ENCODE measurements at regions not wholly inside any gene's neighbourhood (a gene's known extent, or its start where the extent isn't known, plus 50 kb on each side); places are given as distances from the start of the nearest gene placed in this dataset.

GRCh38 chr1:60984062-60984799 is 98.1 kb upstream of the NFIA start:
- H3K9me3 ChIP-seq (ENCODE audit: insufficient read depth in 2 of 2, low read depth in 1 of 2, low read length in 1 of 2), result no peaks in the 10 kb centered on the region
- H3K4ac ChIP-seq (replicated peaks; ENCODE audit: insufficient read length, low read depth, low read length), result no peak overlapping the region
- no peak overlapping the region for H3K4me3 ChIP-seq (ENCODE audit: extremely low read depth in 1 of 4, insufficient read depth in 2 of 4, low read depth in 3 of 4, low read length in 4 of 4)
- H3K79me2 ChIP-seq (ENCODE audit: control insufficient read depth in 1 of 2, insufficient read depth in 2 of 2, low read length in 2 of 2), result no peaks in the 10 kb centered on the region
- no peak overlapping the region for H3K14ac ChIP-seq (ENCODE audit: insufficient read length)
- no peak overlapping the region for H2BK5ac ChIP-seq (ENCODE audit: low read depth, low read length)
- H3K9ac ChIP-seq (replicated peaks in 1 of 4; ENCODE audit: extremely low read depth in 1 of 4, low read depth in 3 of 4, low read length in 3 of 4), result no peak overlapping the region
- no peak overlapping the region for H3K23ac ChIP-seq (ENCODE audit: insufficient read length)
- H3K56ac ChIP-seq (replicated peaks; ENCODE audit: insufficient read length, low read depth, low read length), result no peak overlapping the region
- ChIA-PET POLR2A (ENCODE audit: partially characterized antibody) (no interaction called here), CTCF (ENCODE audit: partially characterized antibody) (interaction anchor here (0.6 to 8.0 kb wide), 6 partner anchors 22 to 638 kb away, joined by 3 to 30 read pairs (median 4); no protein-coding TSS in a partner anchor)
- H3K79me1 ChIP-seq (ENCODE audit: low read depth, low read length), result no peaks in the 10 kb centered on the region
- no peaks in the 10 kb centered on the region for H3K4me1 ChIP-seq (replicated peaks in 1 of 4; ENCODE audit: control insufficient read depth in 3 of 4, insufficient read depth in 4 of 4, low read length in 3 of 4)
- H2BK20ac ChIP-seq (ENCODE audit: low read length), result no peak overlapping the region
- H4K5ac ChIP-seq (ENCODE audit: insufficient read length, low read depth, low read length), result no peak overlapping the region
- no peaks in the 10 kb centered on the region for H4K20me1 ChIP-seq (replicated peaks in 1 of 2; ENCODE audit: control insufficient read depth in 1 of 2, insufficient read depth in 2 of 2, low read length in 2 of 2)
- H4K8ac ChIP-seq (ENCODE audit: extremely low read depth, insufficient read depth, low read length), result no peak overlapping the region
- no peak for DNase-seq (ENCODE audit: low read depth in 1 of 2, low spot score in 2 of 2)
- H3K23me2 ChIP-seq (ENCODE audit: low read depth, low read length), result no peaks in the 10 kb centered on the region
- 0 out of 2 replicates have a peak overlapping the region, but pooled peaks have one; percentile 62 for H2BK12ac ChIP-seq (ENCODE audit: low read depth, low read length)
- H2BK15ac ChIP-seq (ENCODE audit: low read length), result no peak overlapping the region
- no peak for FAIRE-seq
- no peaks in the 10 kb centered on the region for H3K36me3 ChIP-seq (ENCODE audit: control insufficient read depth in 2 of 4, insufficient read depth in 4 of 4, low read length in 3 of 4)
- no peak overlapping the region for H4K91ac ChIP-seq (replicated peaks; ENCODE audit: insufficient read length, low read length)
- WGBS, 2 experiments (ENCODE audit: extremely low coverage in 1 of 2, insufficient coverage in 1 of 2, insufficient read length in 1 of 2, insufficient replicate concordance in 2 of 2, low coverage in 1 of 2, low lambda C conversion rate in 2 of 2, missing lambda C conversion rate in 1 of 2), result 85% methylated on average over 7 of the region's 7 CpGs; no CpG with 5 or more reads in 1 of the 2 experiments
- H2BK120ac ChIP-seq (replicated peaks; ENCODE audit: low read depth, low read length), result no peak overlapping the region
- H2AK5ac ChIP-seq (ENCODE audit: low read depth, low read length), result no peak overlapping the region
- peak overlapping the region; percentile 67; the same call in 1 of the 2 replicates for H2AFZ ChIP-seq (ENCODE audit: low read length)
- H3K27me3 ChIP-seq (replicated peaks in 1 of 4; ENCODE audit: control insufficient read depth in 3 of 4, extremely low read depth in 1 of 4, insufficient read depth in 3 of 4, low read length in 3 of 4), result no peaks in the 10 kb centered on the region
- no peak overlapping the region for H3K18ac ChIP-seq (ENCODE audit: extremely low read depth, low read length)
- H3K4me2 ChIP-seq (ENCODE audit: insufficient read depth in 1 of 2, low read depth in 2 of 2, low read length in 2 of 2), result no peak overlapping the region
- H3K27ac ChIP-seq (ENCODE audit: low read depth, low read length), result no peak overlapping the region
- TF ChIP-seq POLR2A (IDR thresholded peaks at IDR 0.05; ENCODE audit: control extremely low read depth in 1 of 2, low read depth in 2 of 2, low read length in 2 of 2) (no peak), FOSL1 (IDR thresholded peaks at IDR 0.05; ENCODE audit: insufficient read depth, low read depth, low read length) (no peak), RXRA (IDR thresholded peaks at IDR 0.05; ENCODE audit: insufficient read depth, low read depth, low read length) (no peak), SIN3A (conservative IDR thresholded peaks at IDR 0.05 in 1 of 2, IDR thresholded peaks at IDR 0.05 in 1 of 2; ENCODE audit: low read depth in 1 of 2, low read length in 2 of 2) (no peak)
